Breast epithelium (tissue), 4 donors: ENCODE measurements at regions not wholly inside any gene's neighbourhood (a gene's known extent, or its start where the extent isn't known, plus 50 kb on each side); places are given as distances from the start of the nearest gene placed in this dataset.

Source experiments
- DNase-seq, 2 donors: peaks; one replicate each; pipeline ENCODE4 v3.0.0-alpha.2; 2019; ENCODE audit warnings: low spot score in 2 of 2
- H3K27ac ChIP-seq, 2 donors: fragments of 200-600 bp; sonication (generic) in 1 of 2; one replicate each; pipeline ENCODE4 v1.5.1; 2016 to 2019; ENCODE audit warnings: mild to moderate bottlenecking in 1 of 2
- H3K27me3 ChIP-seq, 2 donors: fragments of 200-600 bp; sonication (generic) in 1 of 2; one replicate each; pipeline versions ENCODE4 v1.5.1 to v1.6.0; 2017 to 2019; ENCODE audit warnings: control low read depth in 1 of 2, mild to moderate bottlenecking in 1 of 2
- H3K36me3 ChIP-seq: fragments of 200-600 bp; one replicate; pipeline ENCODE4 v1.5.1; 2019
- H3K4me1 ChIP-seq, 2 donors: fragments of 200-600 bp; sonication (generic); one replicate each; pipeline ENCODE4 v1.5.1; 2016 to 2019; ENCODE audit warnings: control low read depth in 1 of 2
- H3K4me3 ChIP-seq, 3 donors: fragments of 200-600 bp; sonication (generic); 1 replicate in 2 of 3; 2 replicates in 1 of 3; pipeline ENCODE4 v1.5.1; 2016 to 2019; ENCODE audit warnings: mild to moderate bottlenecking in 3 of 3, moderate library complexity in 2 of 3
- H3K9me3 ChIP-seq, 2 donors: fragments of 200-600 bp; sonication (generic) in 1 of 2; one replicate each; pipeline ENCODE4 v1.5.1; 2016 to 2019; ENCODE audit warnings: control low read depth in 1 of 2
- POLR2A ChIP-seq: fragments of 450-650 bp; IDR thresholded peaks from one replicate; pipeline ENCODE4 v1.6.1; 2016; ENCODE audit warnings: antibody characterized with exemption, mild to moderate bottlenecking, moderate library complexity
- POLR2AphosphoS5 ChIP-seq, 3 donors: sonication (generic); formaldehyde crosslinking; IDR thresholded peaks; one replicate each; pipeline ENCODE4 v1.6.1; 2017; ENCODE audit warnings: antibody characterized with exemption in 3 of 3
- intact Hi-C: fragments of 100-400 bp; cut with DNase I; formaldehyde crosslinking; loops from one replicate; pipeline ENCODE4 v1.15.1; 2023; ENCODE audit warnings: low total_unique reads
- TF ChIP-seq, protein P1 (sequence below), 3 donors: fragments of 450-650 bp; IDR thresholded peaks; one replicate each; pipeline ENCODE4 v1.5.1; 2016 to 2017; ENCODE audit warnings: antibody characterized with exemption in 3 of 3, mild to moderate bottlenecking in 3 of 3, moderate library complexity in 3 of 3

DNA sequence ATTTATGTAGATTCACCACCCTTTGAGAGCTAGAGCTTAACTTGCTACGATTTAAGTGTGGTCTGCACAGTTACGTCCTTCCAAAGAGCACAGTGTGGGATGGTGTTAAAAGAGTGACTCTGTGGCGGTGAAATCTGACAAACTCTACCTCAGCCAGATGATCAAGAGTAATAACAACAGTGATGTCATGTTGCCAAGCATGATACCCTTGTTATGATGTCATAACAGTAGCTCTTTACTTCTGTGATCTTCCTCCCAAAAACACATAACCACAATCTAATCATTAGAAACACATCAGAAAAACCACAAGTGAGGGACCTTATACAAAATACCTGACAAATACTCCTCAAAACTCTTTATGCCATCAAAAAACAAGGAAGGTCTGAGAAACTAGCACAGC lies 649.3 kb downstream of the POM121L12 start:
- H3K27ac ChIP-seq: no peak overlapping the region
- intact Hi-C loops: no loop called here
- H3K4me1 ChIP-seq: no peaks in the 10 kb centered on the region
- H3K9me3 ChIP-seq: no peaks in the 10 kb centered on the region
- no peaks in the 10 kb centered on the region for H3K27me3 ChIP-seq
- no peak overlapping the region for H3K4me3 ChIP-seq
- DNase-seq: no peak
- TF ChIP-seq, protein P1, sequence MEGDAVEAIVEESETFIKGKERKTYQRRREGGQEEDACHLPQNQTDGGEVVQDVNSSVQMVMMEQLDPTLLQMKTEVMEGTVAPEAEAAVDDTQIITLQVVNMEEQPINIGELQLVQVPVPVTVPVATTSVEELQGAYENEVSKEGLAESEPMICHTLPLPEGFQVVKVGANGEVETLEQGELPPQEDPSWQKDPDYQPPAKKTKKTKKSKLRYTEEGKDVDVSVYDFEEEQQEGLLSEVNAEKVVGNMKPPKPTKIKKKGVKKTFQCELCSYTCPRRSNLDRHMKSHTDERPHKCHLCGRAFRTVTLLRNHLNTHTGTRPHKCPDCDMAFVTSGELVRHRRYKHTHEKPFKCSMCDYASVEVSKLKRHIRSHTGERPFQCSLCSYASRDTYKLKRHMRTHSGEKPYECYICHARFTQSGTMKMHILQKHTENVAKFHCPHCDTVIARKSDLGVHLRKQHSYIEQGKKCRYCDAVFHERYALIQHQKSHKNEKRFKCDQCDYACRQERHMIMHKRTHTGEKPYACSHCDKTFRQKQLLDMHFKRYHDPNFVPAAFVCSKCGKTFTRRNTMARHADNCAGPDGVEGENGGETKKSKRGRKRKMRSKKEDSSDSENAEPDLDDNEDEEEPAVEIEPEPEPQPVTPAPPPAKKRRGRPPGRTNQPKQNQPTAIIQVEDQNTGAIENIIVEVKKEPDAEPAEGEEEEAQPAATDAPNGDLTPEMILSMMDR (IDR thresholded peaks at IDR 0.05): no peak
- TF ChIP-seq POLR2A: no peak
- no peak for TF ChIP-seq POLR2AphosphoS5 (IDR thresholded peaks at IDR 0.05)
- no peaks in the 10 kb centered on the region for H3K36me3 ChIP-seq

DNA sequence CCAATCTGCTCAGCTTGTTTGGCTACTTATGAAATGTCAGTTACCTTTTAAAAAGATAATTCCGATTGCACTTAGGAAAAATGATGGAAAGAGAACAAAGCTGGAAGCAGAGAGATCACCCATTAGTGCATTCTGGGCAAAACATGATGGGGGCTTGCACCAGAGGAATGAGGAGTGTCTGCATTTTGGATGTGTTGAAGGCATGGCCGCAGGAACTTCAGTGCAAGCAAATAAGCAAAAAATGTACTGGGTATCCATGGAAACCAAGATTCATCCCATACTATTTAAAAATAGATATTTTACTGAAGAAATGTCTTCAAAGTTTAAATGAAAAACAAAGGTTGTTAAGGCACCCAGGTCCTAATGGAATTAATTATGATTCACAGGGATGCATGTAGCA lies 655.0 kb downstream of the POM121L12 start:
- DNase-seq: no peak
- intact Hi-C loops: no loop called here
- Histone ChIP-seq H3K4me3 (no peak overlapping the region), H3K27me3 (no peaks in the 10 kb centered on the region), H3K4me1 (no peaks in the 10 kb centered on the region), H3K27ac (no peak overlapping the region), H3K36me3 (no peaks in the 10 kb centered on the region), H3K9me3 (no peaks in the 10 kb centered on the region)
- TF ChIP-seq POLR2A (no peak), POLR2AphosphoS5 (IDR thresholded peaks at IDR 0.05) (no peak)
- TF ChIP-seq, protein P1 (IDR thresholded peaks at IDR 0.05): no peak

DNA sequence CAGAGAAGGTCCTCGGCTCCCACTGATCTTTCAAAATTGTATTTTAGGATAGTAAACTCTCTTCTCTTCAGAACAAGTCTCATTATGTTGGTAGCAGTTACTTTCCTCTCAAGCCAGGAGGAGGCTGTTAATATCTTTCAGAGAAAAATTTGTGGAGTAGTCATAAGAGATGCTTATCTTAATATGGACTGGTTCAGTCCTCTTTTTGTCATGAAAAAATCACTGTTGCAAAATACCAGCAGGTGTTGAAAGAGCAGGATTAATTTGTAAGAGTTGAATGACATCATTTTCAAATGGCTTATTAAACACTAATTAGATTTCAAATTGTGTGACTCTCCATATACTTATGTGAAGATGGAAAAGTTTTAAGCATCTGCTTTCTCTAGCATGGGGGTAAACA lies 662.5 kb downstream of the POM121L12 start:
- TF ChIP-seq, protein P1 (IDR thresholded peaks at IDR 0.05): no peak
- TF ChIP-seq POLR2A (no peak), POLR2AphosphoS5 (IDR thresholded peaks at IDR 0.05) (no peak)
- no peaks in the 10 kb centered on the region for H3K36me3 ChIP-seq
- intact Hi-C loops: no loop called here

DNA sequence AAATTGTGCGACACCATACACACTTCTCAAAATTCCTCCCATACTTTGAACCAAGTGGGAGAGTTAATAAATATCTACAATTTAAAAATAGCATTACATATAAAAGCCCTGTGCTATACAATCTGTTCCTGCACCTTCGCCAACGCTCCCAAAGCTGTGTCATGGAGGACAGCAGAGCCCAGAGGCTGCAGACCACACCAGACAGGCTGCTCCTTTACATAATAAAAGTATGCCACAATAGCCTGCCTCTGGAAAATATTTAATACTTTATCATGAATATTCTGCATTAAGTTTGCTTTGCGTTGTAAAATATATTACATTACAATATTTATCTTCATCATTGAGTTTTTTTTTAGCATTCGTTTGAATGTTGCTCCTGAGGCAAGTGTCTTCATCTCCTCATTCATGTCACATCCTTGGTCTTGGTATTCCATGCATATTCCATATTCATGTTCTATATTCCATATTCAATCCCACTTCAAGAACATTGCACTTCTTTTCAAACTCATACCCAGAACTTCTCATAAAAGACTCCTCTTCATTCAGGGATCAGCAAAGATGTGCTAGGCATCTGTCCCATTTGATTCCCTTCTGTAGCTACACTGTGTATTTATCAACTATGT lies 663.9 kb downstream of the POM121L12 start:
- H3K9me3 ChIP-seq: no peaks in the 10 kb centered on the region
- TF ChIP-seq POLR2AphosphoS5 (IDR thresholded peaks at IDR 0.05): no peak
- TF ChIP-seq, protein P1 (IDR thresholded peaks at IDR 0.05): no peak
- no peak for TF ChIP-seq POLR2A
- no peaks in the 10 kb centered on the region for H3K27me3 ChIP-seq
- H3K4me3 ChIP-seq: no peak overlapping the region
- no peaks in the 10 kb centered on the region for H3K36me3 ChIP-seq
- intact Hi-C loops: no loop called here
- H3K4me1 ChIP-seq: no peaks in the 10 kb centered on the region
- no peak overlapping the region for H3K27ac ChIP-seq
- DNase-seq: no peak

More for the DNA sequence above, 662.5 kb downstream of the POM121L12 start:
- no peak for DNase-seq
- H3K27me3 ChIP-seq: no peaks in the 10 kb centered on the region
- no peak overlapping the region for H3K4me3 ChIP-seq
- H3K4me1 ChIP-seq: no peaks in the 10 kb centered on the region
- no peak overlapping the region for H3K27ac ChIP-seq
- H3K9me3 ChIP-seq: no peaks in the 10 kb centered on the region

GRCh38 chr7:53719122-53719521 lies 683.7 kb downstream of the POM121L12 start:
- Histone ChIP-seq H3K9me3 (no peaks in the 10 kb centered on the region), H3K27me3 (no peaks in the 10 kb centered on the region), H3K4me3 (no peak overlapping the region), H3K36me3 (no peaks in the 10 kb centered on the region), H3K4me1 (no peaks in the 10 kb centered on the region), H3K27ac (no peak overlapping the region)
- intact Hi-C loops: no loop called here
- TF ChIP-seq POLR2AphosphoS5 (IDR thresholded peaks at IDR 0.05) (no peak), POLR2A (no peak)
- TF ChIP-seq, protein P1 (IDR thresholded peaks at IDR 0.05): no peak
- DNase-seq: no peak
